HepG2 (cell line): ENCODE measurements at regions not wholly inside any gene's neighbourhood (a gene's known extent, or its start where the extent isn't known, plus 50 kb on each side); places are given as distances from the start of the nearest gene placed in this dataset.

Experiments used
- CCDC6 ChIP-seq: sonication (generic); formaldehyde crosslinking; IDR thresholded peaks from 2 replicates; pipeline ENCODE4 v1.8.1; 2022; ENCODE audit warnings: mild to moderate bottlenecking, missing genetic modification reagents, moderate library complexity
- CHD2 ChIP-seq: IDR thresholded peaks from 2 replicates; pipeline ENCODE4 v1.6.1; 2011; ENCODE audit warnings: low read depth, low read length, improper control_type of control experiment
- DNMT1 ChIP-seq: sonication (generic); formaldehyde crosslinking; IDR thresholded peaks from 2 replicates; pipeline ENCODE4 v1.5.1; 2020; ENCODE audit warnings: mild to moderate bottlenecking, missing genetic modification reagents
- EZH2 ChIP-seq: conservative IDR thresholded peaks from 2 replicates; pipeline ENCODE4 v1.6.1; 2012; ENCODE audit warnings: mild to moderate bottlenecking, low read depth, low read length, moderate library complexity
- HOXA7 ChIP-seq: sonication (generic); formaldehyde crosslinking; IDR thresholded peaks from 2 replicates; pipeline ENCODE4 v1.8.1; 2022; ENCODE audit warnings: mild to moderate bottlenecking, missing genetic modification reagents, moderate library complexity
- POLR2AphosphoS2 ChIP-seq: IDR thresholded peaks from 2 replicates; pipeline ENCODE4 v1.6.1; 2011; ENCODE audit warnings: low read depth, low read length, improper control_type of control experiment
- RAD21 ChIP-seq: fragments of 450-650 bp; formaldehyde crosslinking; IDR thresholded peaks from 2 replicates; pipeline ENCODE4 v1.5.0; 2020; ENCODE audit warnings: mild to moderate bottlenecking
- ZBTB3 ChIP-seq: sonication (generic); formaldehyde crosslinking; IDR thresholded peaks from 2 replicates; pipeline ENCODE4 v1.4.0; 2020; ENCODE audit warnings: low read depth, mild to moderate bottlenecking, moderate library complexity, missing genetic modification reagents, borderline replicate concordance
- ZNF143 ChIP-seq: sonication (generic); formaldehyde crosslinking; IDR thresholded peaks from 2 replicates; pipeline ENCODE4 v1.4.0; 2020; ENCODE audit warnings: missing genetic modification reagents
- ZNF577 ChIP-seq: sonication (generic); formaldehyde crosslinking; IDR thresholded peaks from 2 replicates; pipeline ENCODE4 v1.4.0; 2020; ENCODE audit warnings: mild to moderate bottlenecking, low read depth, missing genetic modification reagents, borderline replicate concordance
- TF ChIP-seq, protein P1 (sequence below): IDR thresholded peaks from 2 replicates; pipeline ENCODE4 v1.6.1; 2016; ENCODE audit warnings: missing compliant biosample characterization, missing genetic modification reagents, borderline replicate concordance
- TF ChIP-seq, protein P2 (sequence below): sonication (generic); formaldehyde crosslinking; IDR thresholded peaks from 2 replicates; pipeline ENCODE4 v1.5.0; 2020; ENCODE audit warnings: mild to moderate bottlenecking, missing genetic modification reagents, moderate library complexity
- TF ChIP-seq, protein P3 (sequence below): sonication (generic); formaldehyde crosslinking; IDR thresholded peaks from 2 replicates; pipeline ENCODE4 v1.4.0; 2020; ENCODE audit warnings: missing genetic modification reagents, borderline replicate concordance

DNA sequence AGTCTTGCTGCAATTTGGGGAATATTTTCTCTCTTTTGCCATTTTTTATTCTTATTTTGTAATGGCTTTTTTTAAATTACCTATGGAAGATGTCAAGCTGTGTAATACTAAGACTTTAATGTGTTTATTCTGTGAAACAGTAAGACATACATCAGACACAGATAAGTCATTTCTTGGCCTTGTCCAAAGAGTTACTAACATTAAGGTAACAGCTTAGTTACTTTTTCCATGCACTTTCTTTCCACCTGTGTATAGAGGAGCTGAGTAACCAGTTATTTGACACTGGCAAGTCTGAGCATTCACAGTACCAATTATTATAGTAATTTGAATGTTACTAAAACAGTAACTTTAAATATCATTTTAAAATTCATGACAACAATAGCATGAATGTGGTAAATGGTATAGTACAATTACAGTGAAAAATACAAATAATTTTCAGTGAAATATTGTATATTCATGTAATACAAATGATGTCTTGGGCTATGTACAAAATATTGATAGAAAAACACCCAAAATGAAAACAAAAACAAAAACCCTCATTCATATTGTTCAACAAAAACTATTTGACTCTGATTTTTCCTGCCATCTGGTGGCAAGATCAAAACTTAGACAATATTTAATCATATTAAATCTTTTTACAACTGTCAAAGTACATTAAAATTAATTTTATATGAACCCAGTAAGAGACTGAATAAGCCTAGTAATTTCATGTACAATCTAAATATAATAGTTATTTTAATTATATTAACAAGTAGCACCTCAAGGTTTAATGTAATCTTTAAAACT lies 259.8 kb upstream of the SEMA3A start:
- TF ChIP-seq EZH2 (no peak), DNMT1 (CRISPR knock-in tag) (no peak), ZNF143 (no peak), CHD2 (no peak), HOXA7 (CRISPR knock-in tag) (no peak), ZNF577 (CRISPR knock-in tag) (no peak), POLR2AphosphoS2 (no peak), RAD21 (CRISPR knock-in tag) (no peak), ZBTB3 (CRISPR knock-in tag) (no peak), CCDC6 (CRISPR knock-in tag) (no peak)
- TF ChIP-seq, protein P1, sequence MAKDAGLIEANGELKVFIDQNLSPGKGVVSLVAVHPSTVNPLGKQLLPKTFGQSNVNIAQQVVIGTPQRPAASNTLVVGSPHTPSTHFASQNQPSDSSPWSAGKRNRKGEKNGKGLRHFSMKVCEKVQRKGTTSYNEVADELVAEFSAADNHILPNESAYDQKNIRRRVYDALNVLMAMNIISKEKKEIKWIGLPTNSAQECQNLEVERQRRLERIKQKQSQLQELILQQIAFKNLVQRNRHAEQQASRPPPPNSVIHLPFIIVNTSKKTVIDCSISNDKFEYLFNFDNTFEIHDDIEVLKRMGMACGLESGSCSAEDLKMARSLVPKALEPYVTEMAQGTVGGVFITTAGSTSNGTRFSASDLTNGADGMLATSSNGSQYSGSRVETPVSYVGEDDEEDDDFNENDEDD = no peak
- TF ChIP-seq, protein P2, sequence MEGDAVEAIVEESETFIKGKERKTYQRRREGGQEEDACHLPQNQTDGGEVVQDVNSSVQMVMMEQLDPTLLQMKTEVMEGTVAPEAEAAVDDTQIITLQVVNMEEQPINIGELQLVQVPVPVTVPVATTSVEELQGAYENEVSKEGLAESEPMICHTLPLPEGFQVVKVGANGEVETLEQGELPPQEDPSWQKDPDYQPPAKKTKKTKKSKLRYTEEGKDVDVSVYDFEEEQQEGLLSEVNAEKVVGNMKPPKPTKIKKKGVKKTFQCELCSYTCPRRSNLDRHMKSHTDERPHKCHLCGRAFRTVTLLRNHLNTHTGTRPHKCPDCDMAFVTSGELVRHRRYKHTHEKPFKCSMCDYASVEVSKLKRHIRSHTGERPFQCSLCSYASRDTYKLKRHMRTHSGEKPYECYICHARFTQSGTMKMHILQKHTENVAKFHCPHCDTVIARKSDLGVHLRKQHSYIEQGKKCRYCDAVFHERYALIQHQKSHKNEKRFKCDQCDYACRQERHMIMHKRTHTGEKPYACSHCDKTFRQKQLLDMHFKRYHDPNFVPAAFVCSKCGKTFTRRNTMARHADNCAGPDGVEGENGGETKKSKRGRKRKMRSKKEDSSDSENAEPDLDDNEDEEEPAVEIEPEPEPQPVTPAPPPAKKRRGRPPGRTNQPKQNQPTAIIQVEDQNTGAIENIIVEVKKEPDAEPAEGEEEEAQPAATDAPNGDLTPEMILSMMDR (CRISPR knock-in tag) = no peak
- TF ChIP-seq, protein P3, sequence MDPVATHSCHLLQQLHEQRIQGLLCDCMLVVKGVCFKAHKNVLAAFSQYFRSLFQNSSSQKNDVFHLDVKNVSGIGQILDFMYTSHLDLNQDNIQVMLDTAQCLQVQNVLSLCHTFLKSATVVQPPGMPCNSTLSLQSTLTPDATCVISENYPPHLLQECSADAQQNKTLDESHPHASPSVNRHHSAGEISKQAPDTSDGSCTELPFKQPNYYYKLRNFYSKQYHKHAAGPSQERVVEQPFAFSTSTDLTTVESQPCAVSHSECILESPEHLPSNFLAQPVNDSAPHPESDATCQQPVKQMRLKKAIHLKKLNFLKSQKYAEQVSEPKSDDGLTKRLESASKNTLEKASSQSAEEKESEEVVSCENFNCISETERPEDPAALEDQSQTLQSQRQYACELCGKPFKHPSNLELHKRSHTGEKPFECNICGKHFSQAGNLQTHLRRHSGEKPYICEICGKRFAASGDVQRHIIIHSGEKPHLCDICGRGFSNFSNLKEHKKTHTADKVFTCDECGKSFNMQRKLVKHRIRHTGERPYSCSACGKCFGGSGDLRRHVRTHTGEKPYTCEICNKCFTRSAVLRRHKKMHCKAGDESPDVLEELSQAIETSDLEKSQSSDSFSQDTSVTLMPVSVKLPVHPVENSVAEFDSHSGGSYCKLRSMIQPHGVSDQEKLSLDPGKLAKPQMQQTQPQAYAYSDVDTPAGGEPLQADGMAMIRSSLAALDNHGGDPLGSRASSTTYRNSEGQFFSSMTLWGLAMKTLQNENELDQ (CRISPR knock-in tag) = no peak
